Left renal cortex interstitium (tissue), 4 donors: ENCODE measurements at regions not wholly inside any gene's neighbourhood (a gene's known extent, or its start where the extent isn't known, plus 50 kb on each side); places are given as distances from the start of the nearest gene placed in this dataset.
"Not testable (repeated sequence)": the region's sequence is repeated elsewhere in the genome, so short reads cannot be mapped to it uniquely, and the experiment has no call there.

Experiments
- DNase-seq, 4 donors: peaks; one replicate each; pipeline ENCODE4 v3.0.0-alpha.2; 2013; ENCODE audit warnings: low read depth in 4 of 4, low spot score in 2 of 4, missing footprints in 1 of 4

GRCh38 chr7:112592565-112593263 lies 111.9 kb downstream of the LSMEM1 start:
- not testable (repeated sequence) for DNase-seq

- no peak for DNase-seq
Observed at GRCh38 chr7:112594397-112594796, 113.6 kb downstream of the LSMEM1 start.

- no peak for DNase-seq
Observed at GRCh38 chr7:112596260-112596659, 115.5 kb downstream of the LSMEM1 start.

- DNase-seq: no peak
Observed at GRCh38 chr7:112596981-112597380, 116.2 kb downstream of the LSMEM1 start.

GRCh38 chr7:112603673-112604072 lies 122.9 kb downstream of the LSMEM1 start:
- DNase-seq: no peak

- DNase-seq: no peak
Observed at GRCh38 chr7:112610636-112611035, 129.8 kb downstream of the LSMEM1 start.

- no peak for DNase-seq
Observed at GRCh38 chr7:112615701-112616100, 134.9 kb downstream of the LSMEM1 start.

- DNase-seq: no peak
Observed at GRCh38 chr7:112616295-112616694, 135.5 kb downstream of the LSMEM1 start.

GRCh38 chr7:112619343-112619742 lies 138.6 kb downstream of the LSMEM1 start:
- no peak for DNase-seq

- no peak for DNase-seq
Observed at GRCh38 chr7:112622159-112622715, 141.4 kb downstream of the LSMEM1 start.

- DNase-seq: no peak
Observed at GRCh38 chr7:112624416-112624815, 143.6 kb downstream of the LSMEM1 start.

GRCh38 chr7:112630565-112630964 lies 149.8 kb downstream of the LSMEM1 start:
- no peak for DNase-seq

- no peak for DNase-seq
Observed at GRCh38 chr7:112634107-112634506, 153.3 kb downstream of the LSMEM1 start.

GRCh38 chr7:112635742-112636141 lies 154.5 kb downstream of the TMEM168 start:
- no peak for DNase-seq

GRCh38 chr7:112638675-112639400 lies 151.4 kb downstream of the TMEM168 start:
- DNase-seq: no peak

- no peak for DNase-seq
Observed at GRCh38 chr7:112640685-112641084, 149.5 kb downstream of the TMEM168 start.

GRCh38 chr7:112646783-112647182 lies 143.4 kb downstream of the TMEM168 start:
- DNase-seq: peak in 1 of 4 donors; percentile 3

GRCh38 chr7:112648781-112649180 lies 141.4 kb downstream of the TMEM168 start:
- no peak for DNase-seq

GRCh38 chr7:112649560-112649959 lies 140.6 kb downstream of the TMEM168 start:
- DNase-seq: no peak

GRCh38 chr7:112654322-112655216 lies 135.6 kb downstream of the TMEM168 start:
- DNase-seq: no peak

GRCh38 chr7:112665709-112666108 lies 124.5 kb downstream of the TMEM168 start:
- DNase-seq: no peak
